Effector CD4-positive, alpha-beta T cell (primary cell): ENCODE measurements at regions not wholly inside any gene's neighbourhood (a gene's known extent, or its start where the extent isn't known, plus 50 kb on each side); places are given as distances from the start of the nearest gene placed in this dataset.

Experiments
- DNase-seq: peaks from one replicate; pipeline ENCODE4 v3.0.0-alpha.2; 2020

- no peak for DNase-seq
Observed at GRCh38 chr22:49017482-49018329, 810.0 kb downstream of the BRD1 start.

- DNase-seq, result no peak
Observed at GRCh38 chr22:49016909-49017481, 810.7 kb downstream of the BRD1 start.

GRCh38 chr22:49015993-49016908 lies 811.4 kb downstream of the BRD1 start:
- no peak for DNase-seq

GRCh38 chr22:49015459-49015858 lies 812.2 kb downstream of the BRD1 start:
- no peak for DNase-seq

GRCh38 chr22:49014227-49015201 lies 813.2 kb downstream of the BRD1 start:
- no peak for DNase-seq

- DNase-seq, result no peak
Observed at GRCh38 chr22:49013707-49014106, 814.0 kb downstream of the BRD1 start.

GRCh38 chr22:49012712-49013395 lies 814.8 kb downstream of the BRD1 start:
- DNase-seq, result no peak

- DNase-seq, result no peak
Observed at GRCh38 chr22:49011769-49012648, 815.7 kb downstream of the BRD1 start.

- DNase-seq, result no peak
Observed at GRCh38 chr22:49011379-49011768, 816.3 kb downstream of the BRD1 start.

- no peak for DNase-seq
Observed at GRCh38 chr22:49010901-49011300, 816.8 kb downstream of the BRD1 start.

- no peak for DNase-seq
Observed at GRCh38 chr22:49010070-49010863, 817.4 kb downstream of the BRD1 start.

- DNase-seq, result no peak
Observed at GRCh38 chr22:49009359-49010063, 818.2 kb downstream of the BRD1 start.

- no peak for DNase-seq
Observed at GRCh38 chr22:49008682-49009235, 818.9 kb downstream of the BRD1 start.

- no peak for DNase-seq
Observed at GRCh38 chr22:49007013-49007653, 820.5 kb downstream of the BRD1 start.

GRCh38 chr22:49006207-49007012 lies 821.3 kb downstream of the BRD1 start:
- no peak for DNase-seq

- no peak for DNase-seq
Observed at GRCh38 chr22:49005557-49005956, 822.1 kb downstream of the BRD1 start.
